Esophagus muscularis mucosa (tissue), 4 donors: ENCODE measurements at regions not wholly inside any gene's neighbourhood (a gene's known extent, or its start where the extent isn't known, plus 50 kb on each side); places are given as distances from the start of the nearest gene placed in this dataset.
"Not testable (repeated sequence)": the region's sequence is repeated elsewhere in the genome, so short reads cannot be mapped to it uniquely, and the experiment has no call there.

Experiments used
- DNase-seq: peaks from one replicate; pipeline ENCODE4 v3.0.0-alpha.2; 2017; ENCODE audit errors: extremely low spot score
- H3K27ac ChIP-seq, 4 donors: fragments of 200-600 bp; sonication (generic); replicated peaks in 1 of 4; 1 replicate in 3 of 4; 2 replicates in 1 of 4; pipeline ENCODE4 v1.5.1; 2016 to 2019; ENCODE audit warnings: mild to moderate bottlenecking in 1 of 4
- H3K27me3 ChIP-seq, 4 donors: fragments of 200-600 bp; sonication (generic); one replicate each; pipeline versions ENCODE4 v1.5.1 to v1.6.0; 2016 to 2019
- H3K36me3 ChIP-seq, 4 donors: fragments of 200-600 bp; sonication (generic); one replicate each; pipeline ENCODE4 v1.5.1; 2016 to 2019
- H3K4me1 ChIP-seq, 4 donors: fragments of 200-600 bp; sonication (generic); one replicate each; pipeline ENCODE4 v1.5.1; 2016 to 2019
- H3K4me3 ChIP-seq, 4 donors: fragments of 200-600 bp; sonication (generic); 1 replicate in 2 of 4; 2 replicates in 2 of 4; pipeline ENCODE4 v1.5.1; 2016 to 2019; ENCODE audit warnings: mild to moderate bottlenecking in 4 of 4, moderate library complexity in 1 of 4
- H3K9me3 ChIP-seq, 4 donors: fragments of 200-600 bp; sonication (generic); 1 replicate in 3 of 4; 2 replicates in 1 of 4; pipeline ENCODE4 v1.5.1; 2016 to 2019
- EP300 ChIP-seq: sonication (generic); formaldehyde crosslinking; IDR thresholded peaks from one replicate; pipeline ENCODE4 v1.6.1; 2017; ENCODE audit warnings: antibody characterized with exemption
- POLR2A ChIP-seq: fragments of 450-650 bp; IDR thresholded peaks from one replicate; pipeline ENCODE4 v1.6.1; 2017; ENCODE audit warnings: antibody characterized with exemption, moderate library complexity, mild to moderate bottlenecking, low read depth
- POLR2AphosphoS5 ChIP-seq, 2 donors: sonication (generic); formaldehyde crosslinking; IDR thresholded peaks; one replicate each; pipeline ENCODE4 v1.6.1; 2017; ENCODE audit warnings: antibody characterized with exemption in 2 of 2
- WGBS: methylation state at CpG from one replicate; pipeline ENCODE4 v1.1.5; 2018; 5-methylcytosine and 5-hydroxymethylcytosine counted together
- intact Hi-C: fragments of 100-400 bp; cut with DNase I; formaldehyde crosslinking; loops from one replicate; pipeline ENCODE4 v1.15.1; 2023
- TF ChIP-seq, protein P1 (sequence below), 3 experiments: fragments of 200-600 bp in 2 of 3; fragments of 450-650 bp in 1 of 3; sonication (generic) in 2 of 3; IDR thresholded peaks; one replicate each; pipeline ENCODE4 v1.5.1; 2017 to 2019; ENCODE audit warnings: antibody characterized with exemption in 3 of 3, mild to moderate bottlenecking in 2 of 3, moderate library complexity in 1 of 3

DNA sequence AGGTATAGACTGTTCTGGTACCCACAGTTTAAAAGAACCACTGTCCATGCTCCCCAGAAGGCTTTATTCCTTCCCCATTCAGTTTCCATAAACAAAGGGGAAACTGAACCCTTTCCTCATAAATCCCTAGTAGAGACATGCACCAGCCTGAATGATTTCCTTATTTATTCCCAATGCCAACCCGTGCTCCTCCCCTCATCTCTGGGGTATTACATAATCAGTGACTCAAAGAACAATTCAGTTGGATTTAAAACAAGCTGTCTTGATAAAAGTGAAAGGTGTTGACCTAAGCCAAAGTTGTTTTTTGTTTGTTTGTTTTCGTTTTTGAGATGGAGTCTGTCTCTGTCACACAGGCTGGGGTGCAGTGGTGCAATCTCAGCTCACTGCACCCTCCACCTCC is 418.5 kb upstream of the CNTNAP5 start:
- 64% methylated on average over 2 of the region's 2 CpGs for WGBS

DNA sequence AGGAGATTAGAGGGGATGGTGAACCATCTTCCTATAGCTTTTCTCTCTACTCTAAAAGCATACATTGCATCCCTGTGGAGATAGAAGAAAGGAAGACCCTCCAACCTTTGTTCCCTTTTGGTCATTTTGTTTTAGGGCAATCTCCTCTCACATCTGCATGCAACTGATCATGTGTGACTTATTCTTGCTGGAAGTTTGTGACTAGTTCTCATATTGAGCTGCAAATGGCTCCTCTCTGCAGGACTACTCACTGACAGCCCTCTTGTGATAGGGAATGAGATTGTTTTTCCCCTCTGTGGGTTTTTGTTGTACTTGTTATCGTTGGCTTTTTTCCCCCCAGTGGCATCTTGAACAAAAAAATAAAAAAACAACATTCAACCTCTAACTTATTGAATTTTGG is 416.0 kb upstream of the CNTNAP5 start:
- DNase-seq, result no peak
- H3K4me1 ChIP-seq, result no peaks in the 10 kb centered on the region
- no peak overlapping the region for H3K4me3 ChIP-seq
- H3K27me3 ChIP-seq, result no peaks in the 10 kb centered on the region
- H3K27ac ChIP-seq, result no peak overlapping the region
- 40% methylated on average over 1 of the region's 1 CpG for WGBS
- intact Hi-C loops, result no loop called here
- no peaks in the 10 kb centered on the region for H3K36me3 ChIP-seq
- TF ChIP-seq, protein P1, sequence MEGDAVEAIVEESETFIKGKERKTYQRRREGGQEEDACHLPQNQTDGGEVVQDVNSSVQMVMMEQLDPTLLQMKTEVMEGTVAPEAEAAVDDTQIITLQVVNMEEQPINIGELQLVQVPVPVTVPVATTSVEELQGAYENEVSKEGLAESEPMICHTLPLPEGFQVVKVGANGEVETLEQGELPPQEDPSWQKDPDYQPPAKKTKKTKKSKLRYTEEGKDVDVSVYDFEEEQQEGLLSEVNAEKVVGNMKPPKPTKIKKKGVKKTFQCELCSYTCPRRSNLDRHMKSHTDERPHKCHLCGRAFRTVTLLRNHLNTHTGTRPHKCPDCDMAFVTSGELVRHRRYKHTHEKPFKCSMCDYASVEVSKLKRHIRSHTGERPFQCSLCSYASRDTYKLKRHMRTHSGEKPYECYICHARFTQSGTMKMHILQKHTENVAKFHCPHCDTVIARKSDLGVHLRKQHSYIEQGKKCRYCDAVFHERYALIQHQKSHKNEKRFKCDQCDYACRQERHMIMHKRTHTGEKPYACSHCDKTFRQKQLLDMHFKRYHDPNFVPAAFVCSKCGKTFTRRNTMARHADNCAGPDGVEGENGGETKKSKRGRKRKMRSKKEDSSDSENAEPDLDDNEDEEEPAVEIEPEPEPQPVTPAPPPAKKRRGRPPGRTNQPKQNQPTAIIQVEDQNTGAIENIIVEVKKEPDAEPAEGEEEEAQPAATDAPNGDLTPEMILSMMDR (IDR thresholded peaks at IDR 0.05), result no peak
- TF ChIP-seq POLR2A, result no peak
- no peak for TF ChIP-seq EP300
- TF ChIP-seq POLR2AphosphoS5 (IDR thresholded peaks at IDR 0.05), result no peak
- H3K9me3 ChIP-seq, result peaks cover 0 to 7% (median 3%) of the 10 kb centered on the region in 4 donors

More for the DNA sequence above, 418.5 kb upstream of the CNTNAP5 start:
- no peaks in the 10 kb centered on the region for H3K36me3 ChIP-seq
- H3K4me1 ChIP-seq, result no peaks in the 10 kb centered on the region
- H3K9me3 ChIP-seq, result peaks cover 0 to 5% (median 0%) of the 10 kb centered on the region in 4 donors
- no peak for DNase-seq
- intact Hi-C loops, result no loop called here
- H3K27me3 ChIP-seq, result no peaks in the 10 kb centered on the region
- H3K27ac ChIP-seq, result no peak overlapping the region
- TF ChIP-seq, protein P1 (IDR thresholded peaks at IDR 0.05), result no peak
- TF ChIP-seq POLR2A (no peak), EP300 (no peak), POLR2AphosphoS5 (IDR thresholded peaks at IDR 0.05) (no peak)
- H3K4me3 ChIP-seq, result no peak overlapping the region

DNA sequence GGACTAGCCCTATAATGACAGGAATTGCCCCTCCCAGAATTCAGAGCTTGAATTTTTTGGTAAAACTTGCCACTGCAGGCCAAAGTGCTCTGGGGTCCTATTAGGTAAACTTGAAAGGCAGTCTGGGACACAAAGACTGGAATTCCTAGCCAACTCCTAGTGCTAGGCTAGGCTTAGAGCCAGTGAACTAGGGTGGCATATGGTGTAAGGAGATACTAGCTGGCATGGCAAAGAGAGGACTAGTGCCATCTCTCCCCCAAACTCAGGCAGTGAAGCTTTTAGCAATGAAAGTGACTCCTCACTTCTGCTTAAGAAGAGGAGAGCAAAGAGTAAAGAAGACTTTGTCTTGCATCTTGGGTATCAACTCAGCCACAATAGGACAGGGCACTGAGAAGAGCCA is 410.5 kb upstream of the CNTNAP5 start:
- H3K36me3 ChIP-seq, result no peaks in the 10 kb centered on the region
- no peak for TF ChIP-seq POLR2AphosphoS5 (IDR thresholded peaks at IDR 0.05)
- TF ChIP-seq EP300, result no peak
- TF ChIP-seq, protein P1 (IDR thresholded peaks at IDR 0.05), result no peak
- no peak for TF ChIP-seq POLR2A
- intact Hi-C loops, result no loop called here

DNA sequence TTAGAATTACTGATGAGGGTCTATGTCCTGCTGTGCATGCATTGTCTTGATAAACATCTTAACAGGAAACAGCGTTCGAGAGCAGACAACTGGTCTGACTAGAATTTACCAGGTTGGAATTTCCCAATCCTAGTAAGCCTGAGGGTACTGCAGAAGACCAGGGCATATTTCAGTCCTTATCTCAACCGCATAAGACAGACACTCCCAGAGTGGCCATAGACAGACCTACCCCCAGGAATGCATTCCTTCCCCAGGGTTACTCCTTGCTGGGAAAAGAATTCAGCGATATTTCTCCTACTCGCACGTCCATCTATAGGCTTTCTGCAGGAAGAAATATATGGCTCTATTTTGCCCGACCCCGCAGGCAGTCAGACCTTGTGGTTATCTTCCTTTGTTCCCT is 406.4 kb upstream of the CNTNAP5 start:
- H3K36me3 ChIP-seq, H3K4me3 ChIP-seq, H3K4me1 ChIP-seq, H3K9me3 ChIP-seq, DNase-seq, H3K27me3 ChIP-seq, H3K27ac ChIP-seq, intact Hi-C loops: not testable (repeated sequence)
- 73% methylated on average over 8 of the region's 8 CpGs for WGBS

More for the DNA sequence above, 410.5 kb upstream of the CNTNAP5 start:
- no peaks in the 10 kb centered on the region for H3K27me3 ChIP-seq
- no peak overlapping the region for H3K27ac ChIP-seq
- no peaks in the 10 kb centered on the region for H3K4me1 ChIP-seq
- DNase-seq, result no peak
- H3K4me3 ChIP-seq, result no peak overlapping the region
- peaks cover 0 to 10% (median 6%) of the 10 kb centered on the region in 4 donors for H3K9me3 ChIP-seq

DNA sequence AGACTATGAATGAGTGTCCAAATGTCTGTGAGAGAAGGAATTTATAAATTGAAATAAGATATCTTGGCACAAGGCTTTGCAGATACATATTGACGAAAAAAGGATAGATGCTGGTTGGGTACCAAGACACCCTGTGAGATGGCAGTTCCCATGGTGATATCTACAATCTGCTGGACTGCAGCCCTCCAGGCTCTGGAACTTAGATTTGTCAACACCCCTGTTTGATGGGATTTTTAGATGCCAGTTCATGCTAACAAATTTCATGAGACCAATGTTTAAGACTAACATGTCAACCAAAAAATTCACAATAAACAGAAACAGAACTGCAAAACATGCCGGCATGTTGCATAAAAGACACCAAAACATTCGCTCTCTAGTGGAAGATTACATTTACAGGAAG is 400.3 kb upstream of the CNTNAP5 start:
- intact Hi-C loops, result no loop called here
- no peak for DNase-seq
- H3K27ac ChIP-seq, result no peak overlapping the region
- TF ChIP-seq, protein P1 (IDR thresholded peaks at IDR 0.05), result no peak
- TF ChIP-seq EP300 (no peak), POLR2A (no peak), POLR2AphosphoS5 (IDR thresholded peaks at IDR 0.05) (no peak)
- no peaks in the 10 kb centered on the region for H3K27me3 ChIP-seq
- WGBS, result 95% methylated on average over 3 of the region's 3 CpGs
- H3K36me3 ChIP-seq, result no peaks in the 10 kb centered on the region
- no peaks in the 10 kb centered on the region for H3K4me1 ChIP-seq
- H3K9me3 ChIP-seq, result no peaks in the 10 kb centered on the region
- H3K4me3 ChIP-seq, result no peak overlapping the region
